Nephron (organoid): ENCODE measurements at regions not wholly inside any gene's neighbourhood (a gene's known extent, or its start where the extent isn't known, plus 50 kb on each side); places are given as distances from the start of the nearest gene placed in this dataset.
A peak's percentile ranks its signal among the peaks of the same experiment; 100 is the strongest.

Experiments
- H3K27ac Mint-ChIP-seq, 3 experiments: 2 replicates each; pipeline ENCODE4 v1.8.0; 2020; ENCODE audit warnings: mixed read lengths in 3 of 3, mild to moderate bottlenecking in 2 of 3, moderate library complexity in 1 of 3
- H3K27me3 Mint-ChIP-seq: 2 replicates; pipeline ENCODE4 v1.8.0; 2021; ENCODE audit warnings: low read depth, mild to moderate bottlenecking, moderate library complexity, mixed read lengths
- H3K36me3 Mint-ChIP-seq: 2 replicates; pipeline ENCODE4 v1.8.0; 2020; ENCODE audit warnings: low read depth, mixed read lengths
- H3K4me1 Mint-ChIP-seq: 2 replicates; pipeline ENCODE4 v1.8.0; 2020; ENCODE audit warnings: mixed read lengths
- H3K4me3 Mint-ChIP-seq, 3 experiments: 2 replicates each; pipeline ENCODE4 v1.8.0; 2020; ENCODE audit warnings: mild to moderate bottlenecking in 3 of 3, mixed read lengths in 3 of 3, moderate library complexity in 2 of 3
- H3K9me3 Mint-ChIP-seq: 2 replicates; pipeline ENCODE4 v1.8.0; 2020; ENCODE audit warnings: mixed read lengths
- CTCF ChIP-seq, 3 experiments: fragments of 200-600 bp; sonication (generic); IDR thresholded peaks; one replicate each; pipeline ENCODE4 v1.5.0; 2021; ENCODE audit warnings: antibody characterized with exemption in 3 of 3; ENCODE audit not compliant: unreplicated experiment in 3 of 3

DNA sequence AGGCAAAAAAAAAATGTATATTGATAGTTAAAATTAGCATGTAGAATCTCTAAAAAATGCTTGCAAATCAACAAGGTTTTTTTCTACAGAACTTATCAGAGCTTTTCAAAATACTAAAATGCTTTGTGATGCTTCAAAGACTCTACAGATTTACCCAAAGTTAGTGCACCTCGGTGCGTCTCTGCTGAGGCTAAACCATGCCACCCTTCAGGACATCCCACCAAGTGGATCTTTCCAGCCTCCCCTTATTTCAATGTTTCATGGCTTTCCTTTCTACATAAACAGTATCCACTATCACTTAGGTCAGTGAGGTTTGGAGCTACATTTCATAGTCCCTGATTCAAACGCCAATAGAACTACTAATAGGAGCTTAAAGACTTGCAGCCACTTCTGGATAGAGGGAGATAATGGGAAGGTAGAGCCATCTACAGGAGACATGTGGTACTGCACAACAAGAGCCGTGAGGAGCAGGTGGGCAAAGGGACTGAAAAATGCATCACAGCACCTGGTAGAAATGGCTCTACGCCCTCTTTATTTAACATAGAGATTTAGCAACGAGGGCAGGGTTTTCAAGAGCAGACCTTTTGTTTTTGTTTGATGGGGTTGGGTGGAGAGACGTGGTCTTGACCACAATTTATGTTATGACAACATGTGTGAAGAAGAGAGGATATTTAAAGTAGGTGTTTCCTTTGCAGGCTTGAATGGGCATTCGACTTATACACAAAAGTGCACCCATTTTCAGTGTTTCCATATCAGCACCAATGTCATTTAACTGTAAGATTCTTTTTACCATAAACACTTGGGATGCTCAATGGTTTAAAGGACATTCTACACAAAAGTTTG, 56.1 kb upstream of the SLC35G4 start:
- Mint-ChIP-seq H3K27ac (peak overlapping the region in 2 of 3 experiments; percentile 0 to 1), H3K9me3 (peaks cover 2% of the 10 kb centered on the region), H3K4me3 (no peak overlapping the region), H3K27me3 (peaks cover 3% of the 10 kb centered on the region), H3K36me3 (no peaks in the 10 kb centered on the region), H3K4me1 (peaks cover 5% of the 10 kb centered on the region)
- TF ChIP-seq CTCF (IDR thresholded peaks at IDR 0.05; ENCODE audit: unreplicated experiment in 3 of 3) = peak; percentile 94 to 97 (median 94)

DNA sequence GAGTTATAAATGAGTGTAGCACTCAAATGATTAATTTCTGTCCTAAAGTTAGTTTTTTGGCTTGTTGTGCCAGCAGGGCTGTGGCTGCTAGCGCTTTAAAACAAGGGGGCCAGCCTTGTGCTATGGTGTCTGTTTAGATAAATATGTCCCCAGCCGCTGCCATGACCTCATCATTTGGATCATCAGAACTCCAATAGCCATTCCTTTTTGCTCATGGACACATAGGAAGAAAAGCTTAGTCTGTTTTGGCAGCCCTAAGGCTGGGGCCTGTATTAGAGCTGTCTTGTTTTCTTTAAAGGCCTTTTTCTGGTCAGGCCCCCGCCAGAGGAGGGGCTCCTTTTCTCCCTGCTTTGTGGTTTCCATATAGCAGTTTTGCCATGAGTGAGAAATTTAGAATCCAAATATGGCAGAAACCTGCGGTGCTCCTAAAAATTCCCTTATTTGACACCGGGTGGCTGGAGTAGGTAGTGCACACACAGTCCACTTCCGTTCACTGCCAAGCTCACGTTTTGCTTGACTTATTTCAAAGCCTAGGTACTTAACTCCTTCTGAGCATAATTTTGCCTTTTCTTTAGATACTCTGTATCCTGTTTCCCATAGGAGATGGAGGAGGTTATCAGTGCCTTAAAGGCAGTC, 60.4 kb upstream of the SLC35G4 start:
- H3K4me3 Mint-ChIP-seq = no peak overlapping the region
- no peaks in the 10 kb centered on the region for H3K36me3 Mint-ChIP-seq
- H3K4me1 Mint-ChIP-seq = peaks cover 5% of the 10 kb centered on the region
- H3K27ac Mint-ChIP-seq = no peak overlapping the region
- TF ChIP-seq CTCF (IDR thresholded peaks at IDR 0.05; ENCODE audit: unreplicated experiment in 3 of 3) = peak in 2 of 3 experiments; percentile 21 to 30
- H3K9me3 Mint-ChIP-seq = peaks cover 22% of the 10 kb centered on the region
- H3K27me3 Mint-ChIP-seq = peaks cover 3% of the 10 kb centered on the region

DNA sequence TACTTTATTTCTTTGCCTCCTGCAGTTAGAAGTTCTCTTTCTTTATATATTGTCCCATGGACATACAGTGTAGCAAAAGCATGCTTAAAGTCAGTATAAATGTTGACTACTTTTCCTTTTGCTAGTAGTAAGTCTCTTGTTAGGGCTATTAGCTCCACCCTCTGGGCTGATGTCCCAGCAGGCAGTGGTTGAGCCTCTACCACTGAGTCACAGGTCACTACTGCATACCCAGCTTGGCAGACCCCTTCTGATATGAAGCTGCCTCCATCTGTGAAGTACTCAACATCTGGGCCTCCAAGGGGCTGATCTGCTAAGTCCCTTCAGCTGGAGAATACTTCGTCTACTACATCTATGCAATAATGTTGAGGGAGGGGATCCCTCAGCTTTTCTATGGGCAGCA, 61.0 kb upstream of the SLC35G4 start:
- no peak for TF ChIP-seq CTCF (IDR thresholded peaks at IDR 0.05; ENCODE audit: unreplicated experiment in 3 of 3)
- Mint-ChIP-seq H3K36me3 (no peaks in the 10 kb centered on the region), H3K9me3 (peaks cover 26% of the 10 kb centered on the region), H3K4me1 (peaks cover 3% of the 10 kb centered on the region), H3K4me3 (no peak overlapping the region), H3K27me3 (peaks cover 1% of the 10 kb centered on the region), H3K27ac (no peak overlapping the region)

GRCh38 chr18:11544060-11544633, 65.2 kb upstream of the SLC35G4 start:
- no peaks in the 10 kb centered on the region for H3K36me3 Mint-ChIP-seq
- H3K27me3 Mint-ChIP-seq = no peaks in the 10 kb centered on the region
- no peak overlapping the region for H3K4me3 Mint-ChIP-seq
- H3K27ac Mint-ChIP-seq = no peak overlapping the region
- peaks cover 8% of the 10 kb centered on the region for H3K4me1 Mint-ChIP-seq
- H3K9me3 Mint-ChIP-seq = peaks cover 26% of the 10 kb centered on the region
- TF ChIP-seq CTCF (IDR thresholded peaks at IDR 0.05; ENCODE audit: unreplicated experiment in 3 of 3) = no peak

DNA sequence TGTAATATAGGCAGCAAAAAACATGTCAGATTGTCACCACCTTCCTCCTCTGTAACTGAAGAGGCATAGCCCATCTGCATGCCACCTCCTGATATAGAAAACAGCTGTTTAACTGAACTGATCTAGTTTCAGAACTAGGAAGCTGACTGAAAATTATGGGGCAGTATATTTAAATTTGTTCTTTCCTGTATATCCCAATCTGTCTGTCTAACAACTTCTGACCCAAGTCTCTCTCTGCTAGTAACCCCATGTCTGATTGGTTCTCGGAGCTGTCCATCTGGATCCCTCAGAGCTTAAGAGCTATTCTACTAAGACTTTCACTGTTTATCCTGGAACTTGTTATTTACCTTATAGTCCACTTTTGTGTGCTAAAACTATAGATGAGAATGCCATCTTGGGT, 68.2 kb upstream of the SLC35G4 start:
- Mint-ChIP-seq H3K9me3 (peaks cover 22% of the 10 kb centered on the region), H3K27ac (no peak overlapping the region), H3K4me3 (no peak overlapping the region), H3K36me3 (no peaks in the 10 kb centered on the region), H3K27me3 (no peaks in the 10 kb centered on the region), H3K4me1 (peaks cover 8% of the 10 kb centered on the region)
- TF ChIP-seq CTCF (IDR thresholded peaks at IDR 0.05; ENCODE audit: unreplicated experiment in 3 of 3) = no peak
